ENCODE measurements at regions not wholly inside any gene's neighbourhood (a gene's known extent, or its start where the extent isn't known, plus 50 kb on each side); places are given as distances from the start of the nearest gene placed in this dataset.

GRCh38 chr13:20351281-20352022 lies 119.3 kb upstream of the GJB6 start:
- no peak for DNase-seq

- peak; percentile 29 for DNase-seq
Observed at GRCh38 chr13:20350819-20351218, 118.7 kb upstream of the GJB6 start.

GRCh38 chr13:20350382-20350763 lies 118.3 kb upstream of the GJB6 start:
- no peak for DNase-seq

- no peak for DNase-seq
Observed at GRCh38 chr13:20349564-20350381, 117.7 kb upstream of the GJB6 start.

DNA sequence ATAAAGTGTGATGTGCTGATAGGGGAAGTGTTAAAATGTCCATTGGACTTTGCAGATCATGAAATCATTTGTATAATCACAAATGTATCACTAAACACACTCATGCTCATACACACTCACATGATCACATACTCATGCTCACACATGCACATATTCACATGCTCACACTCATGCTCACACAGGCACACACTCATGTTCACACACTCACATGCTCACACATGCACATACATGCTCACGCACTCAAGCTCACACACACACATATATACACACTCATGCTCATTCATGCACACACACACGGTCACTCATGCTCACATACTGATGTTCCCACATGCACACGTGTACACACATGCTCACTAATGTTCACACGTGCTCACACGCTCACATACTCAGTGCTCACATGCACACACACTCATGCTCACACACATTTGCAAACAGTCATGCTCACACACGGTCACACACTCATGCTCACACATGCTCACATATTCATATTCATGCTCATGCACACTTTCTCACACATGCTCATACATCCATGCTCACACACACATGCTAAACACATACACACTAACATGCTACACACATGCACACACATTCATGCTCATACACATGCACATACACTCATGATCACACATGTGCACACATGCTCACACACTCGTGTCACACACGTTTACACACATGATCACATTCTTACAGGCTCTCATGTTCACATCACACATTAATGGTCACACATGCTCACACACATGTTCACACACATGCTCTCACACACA lies 116.7 kb upstream of the GJB6 start:
- DNase-seq: no peak

GRCh38 chr13:20348018-20348417 lies 115.9 kb upstream of the GJB6 start:
- DNase-seq: no peak

GRCh38 chr13:20344836-20345490 lies 112.8 kb upstream of the GJB6 start:
- no peak for DNase-seq

GRCh38 chr13:20342311-20342710 lies 110.2 kb upstream of the GJB6 start:
- no peak for DNase-seq

GRCh38 chr13:20340759-20341171 lies 108.6 kb upstream of the GJB6 start:
- no peak for DNase-seq

GRCh38 chr13:20340136-20340758 lies 108.1 kb upstream of the GJB6 start:
- DNase-seq: no peak

DNA sequence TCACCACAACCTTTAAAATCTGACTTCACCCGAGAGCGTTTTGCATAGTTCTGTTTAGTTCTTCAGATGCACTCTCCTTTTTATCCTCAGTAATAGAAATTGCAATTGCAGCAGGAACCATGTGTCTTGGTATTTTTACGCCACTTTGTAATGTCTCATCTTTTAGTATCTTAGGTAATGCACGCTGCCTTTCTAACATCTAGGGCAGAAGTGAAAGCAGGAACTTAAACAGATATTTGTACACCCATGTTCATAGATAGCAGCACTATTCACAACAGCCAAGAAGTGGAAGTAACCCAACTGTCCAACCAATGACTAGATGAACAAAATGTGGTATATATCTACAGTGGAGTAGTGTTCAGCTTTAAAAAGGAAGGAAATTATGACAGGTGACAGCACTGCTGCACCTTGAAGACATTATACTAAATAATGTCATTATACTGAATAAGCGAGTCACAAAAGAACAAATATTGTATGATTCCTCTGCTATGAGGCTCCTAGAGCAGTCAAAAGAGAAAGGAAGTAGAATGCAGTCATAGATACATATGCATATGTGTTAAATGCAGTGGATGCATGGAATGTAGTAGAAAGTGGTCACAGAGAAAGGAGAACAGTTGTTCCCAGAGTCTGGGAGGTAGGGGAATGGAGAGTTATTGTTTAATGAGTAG lies 105.9 kb upstream of the GJB6 start:
- DNase-seq: no peak

DNA sequence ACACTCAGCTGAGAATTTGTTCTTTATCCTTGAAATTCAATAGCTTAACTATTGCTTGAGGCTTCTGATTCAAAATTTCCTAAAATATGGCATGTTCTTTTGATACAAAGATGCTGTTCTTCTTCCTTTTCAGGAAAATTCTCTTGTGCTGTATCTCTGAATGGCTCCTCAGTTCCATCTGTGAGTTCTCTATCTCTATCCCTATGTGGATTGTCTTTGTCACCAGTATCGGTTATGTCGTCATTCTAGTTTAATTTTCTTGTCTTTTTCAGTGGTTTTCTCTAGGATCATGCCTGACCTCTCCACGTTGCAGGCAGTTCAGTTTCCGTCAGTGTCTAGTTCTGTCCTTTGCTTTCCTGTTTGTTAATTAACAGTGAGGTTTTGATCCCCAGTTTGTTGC lies 104.6 kb upstream of the GJB6 start:
- no peak for DNase-seq

DNA sequence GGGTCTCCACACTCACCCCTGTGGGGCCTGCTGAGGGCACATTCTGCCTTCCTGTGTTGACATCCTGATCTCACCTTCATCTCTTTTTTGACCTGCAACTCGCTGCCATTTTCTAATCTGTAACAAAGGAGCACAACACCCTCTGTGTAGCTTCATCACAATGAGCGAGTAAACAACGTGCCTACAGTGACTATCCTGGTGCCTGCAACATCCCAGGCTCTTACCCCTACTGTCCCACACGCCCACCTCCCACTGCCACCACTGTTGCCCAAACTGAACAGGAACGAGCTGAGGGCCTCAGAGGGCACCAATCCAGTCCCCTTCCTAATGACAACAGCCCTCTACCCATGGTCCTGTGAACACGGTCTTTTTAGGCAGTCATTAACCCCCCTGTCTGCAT lies 102.2 kb upstream of the GJB6 start:
- no peak for DNase-seq

DNA sequence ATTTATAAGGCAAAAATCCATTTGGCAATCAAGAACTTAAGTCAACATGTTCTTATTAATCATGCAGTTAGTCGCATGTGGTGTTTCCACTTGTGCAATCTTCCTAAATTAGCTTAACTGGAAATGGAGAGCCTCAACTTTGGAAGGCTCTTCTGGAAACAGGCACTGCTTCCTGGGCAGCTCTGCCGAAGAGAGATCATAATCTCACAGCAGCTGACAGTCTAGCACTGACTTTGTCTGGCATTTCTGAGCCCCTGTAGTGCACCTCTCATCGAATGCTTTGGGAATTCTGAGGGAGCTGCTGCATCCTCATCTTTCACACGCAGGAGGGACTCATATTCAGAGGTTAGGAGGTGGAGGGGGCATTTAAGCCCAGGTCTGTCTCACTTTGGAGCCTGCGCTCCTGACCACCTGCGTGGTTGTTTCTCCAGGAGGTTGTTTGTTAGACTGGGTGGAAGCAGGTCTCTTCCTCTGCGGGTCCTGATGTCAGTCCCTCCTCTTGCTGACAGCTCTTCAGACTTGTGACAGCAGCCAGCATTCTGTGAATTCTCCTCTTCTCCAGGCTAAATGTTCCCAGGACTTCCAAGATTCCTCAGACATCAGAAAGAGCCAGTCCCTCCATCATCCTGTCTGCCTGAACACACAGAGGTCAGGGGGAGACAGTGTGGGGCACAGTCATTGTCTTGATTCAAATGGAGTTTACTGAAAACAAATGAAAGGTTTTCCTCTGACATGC lies 100.4 kb upstream of the GJB6 start:
- no peak for DNase-seq

DNA sequence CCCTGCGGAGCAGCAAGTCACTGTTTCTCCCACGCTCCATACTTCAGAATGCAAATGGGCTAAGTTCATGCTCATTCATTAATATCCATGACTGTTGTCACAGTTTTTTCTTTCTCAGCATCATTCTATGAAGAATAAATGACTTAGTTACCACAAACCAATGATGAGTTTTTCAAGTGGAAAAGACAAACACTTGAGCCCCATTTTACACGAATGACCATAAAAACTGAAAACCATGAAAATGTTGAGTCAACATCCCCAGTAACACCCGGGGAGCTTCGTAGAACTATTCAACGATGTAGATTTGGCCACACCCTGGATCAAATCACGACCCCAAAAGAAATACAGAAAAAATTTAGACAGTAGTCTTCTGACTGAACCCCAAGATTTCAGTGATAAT lies 99.8 kb upstream of the GJB6 start:
- DNase-seq: no peak

- no peak for DNase-seq
Observed at GRCh38 chr13:20331419-20331818, 99.3 kb upstream of the GJB6 start.

DNA sequence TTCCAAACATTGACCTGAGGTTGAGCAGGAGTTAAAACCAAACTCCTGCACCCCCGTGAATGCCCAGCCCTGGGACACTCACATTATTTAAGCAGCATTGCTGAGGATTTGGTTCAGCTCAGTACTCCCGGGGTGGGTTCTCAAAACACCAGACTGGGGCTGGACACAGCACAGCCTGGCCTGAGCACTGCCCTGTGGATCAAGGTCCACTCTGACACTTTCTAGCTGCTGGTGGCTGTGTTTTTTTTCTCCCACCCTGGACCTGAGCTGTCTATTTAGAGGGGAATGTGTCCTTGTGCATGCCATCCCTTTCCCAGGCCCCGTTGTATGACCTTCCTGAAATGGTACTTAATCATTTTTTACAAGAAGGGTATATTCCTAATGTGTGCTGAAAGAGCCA lies 94.7 kb upstream of the GJB6 start:
- no peak for DNase-seq

- DNase-seq: no peak
Observed at GRCh38 chr13:20326276-20326675, 94.2 kb upstream of the GJB6 start.

DNA sequence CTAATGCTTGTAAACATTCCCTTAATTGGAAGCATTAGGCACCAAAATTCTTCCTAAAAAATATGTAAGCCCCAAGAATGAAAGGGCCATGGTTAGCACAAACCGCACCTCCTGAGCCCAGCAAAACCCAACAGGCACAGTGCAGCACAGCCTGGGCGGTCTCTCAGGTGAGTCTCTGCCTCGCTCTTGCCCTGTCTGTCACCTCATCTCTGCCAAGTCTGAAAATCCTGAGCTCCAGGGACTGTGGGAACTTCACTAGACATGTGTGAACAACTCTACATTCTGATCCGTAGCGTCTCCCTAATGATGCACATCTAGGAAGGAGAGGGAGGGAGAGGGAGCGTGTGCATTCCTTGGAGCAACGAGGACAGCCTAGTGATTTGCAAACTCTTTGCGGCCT lies 88.8 kb upstream of the GJB6 start:
- DNase-seq: no peak

- no peak for DNase-seq
Observed at GRCh38 chr13:20313896-20314295, 81.8 kb upstream of the GJB6 start.

DNA sequence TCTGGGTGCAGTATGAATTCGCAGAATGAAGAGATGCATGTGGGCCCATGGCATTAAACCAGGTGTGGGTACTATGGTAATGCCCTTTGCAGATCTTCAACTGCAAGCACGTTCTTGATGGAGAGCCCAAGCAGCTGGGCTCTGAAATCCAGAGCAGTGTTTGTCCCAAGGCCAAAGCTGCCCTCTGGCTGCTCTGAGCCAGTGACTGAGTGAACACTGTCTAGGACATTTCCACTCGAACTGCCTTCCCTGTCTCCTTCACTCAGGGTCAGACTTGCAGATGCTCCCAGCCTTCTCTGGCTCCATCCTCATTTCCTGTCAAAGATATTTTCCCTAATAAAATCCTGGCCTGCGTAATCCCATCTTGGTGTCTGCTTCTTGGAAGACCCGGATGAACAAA lies 80.2 kb upstream of the GJB6 start:
- no peak for DNase-seq
